H9 (cell line): ENCODE measurements at regions not wholly inside any gene's neighbourhood (a gene's known extent, or its start where the extent isn't known, plus 50 kb on each side); places are given as distances from the start of the nearest gene placed in this dataset.

Experiments used
- DNase-seq: peaks from one replicate; pipeline ENCODE4 v3.0.0-alpha.2; 2017
- H2AFZ ChIP-seq: one replicate; pipeline ENCODE4 v1.6.1; 2013; ENCODE audit warnings: mild to moderate bottlenecking, low read length, control low read depth, moderate library complexity
- H2AK5ac ChIP-seq: 2 replicates; pipeline ENCODE4 v1.6.1; 2013; ENCODE audit warnings: low read length, control low read depth, mixed read lengths; ENCODE audit not compliant: insufficient read length
- H2BK120ac ChIP-seq: one replicate; pipeline ENCODE4 v1.6.1; 2013; ENCODE audit warnings: low read depth, mild to moderate bottlenecking, low read length, control low read depth, inconsistent platforms; ENCODE audit not compliant: poor library complexity, severe bottlenecking
- H2BK12ac ChIP-seq: 2 replicates; pipeline ENCODE4 v1.6.1; 2013; ENCODE audit warnings: low read length, control low read depth, mixed read lengths, low read depth; ENCODE audit not compliant: insufficient read length
- H2BK15ac ChIP-seq: 2 replicates; pipeline ENCODE4 v1.6.1; 2013; ENCODE audit warnings: low read depth, low read length, control low read depth
- H2BK20ac ChIP-seq: one replicate; pipeline ENCODE4 v1.6.1; 2013; ENCODE audit warnings: low read depth, mild to moderate bottlenecking, low read length, control low read depth, inconsistent platforms; ENCODE audit not compliant: poor library complexity, severe bottlenecking
- H2BK5ac ChIP-seq: 2 replicates; pipeline ENCODE4 v1.6.1; 2013; ENCODE audit warnings: low read length, control low read depth, mixed read lengths; ENCODE audit not compliant: insufficient read length
- H3K14ac ChIP-seq: 2 replicates; pipeline ENCODE4 v1.6.1; 2013; ENCODE audit warnings: low read length, control low read depth; ENCODE audit not compliant: insufficient read depth
- H3K18ac ChIP-seq: 2 replicates; pipeline ENCODE4 v1.6.1; 2013; ENCODE audit warnings: low read depth, mild to moderate bottlenecking, mixed read lengths, low read length, control low read depth; ENCODE audit not compliant: insufficient read length
- H3K23ac ChIP-seq: 2 replicates; pipeline ENCODE4 v1.6.1; 2013; ENCODE audit warnings: low read length, control low read depth, mixed read lengths, low read depth; ENCODE audit not compliant: insufficient read length
- H3K23me2 ChIP-seq: 2 replicates; pipeline ENCODE4 v1.6.1; 2013; ENCODE audit warnings: low read depth, mild to moderate bottlenecking, mixed read lengths, low read length, control low read depth; ENCODE audit not compliant: insufficient read length, poor library complexity, severe bottlenecking
- H3K27ac ChIP-seq: 2 replicates; pipeline ENCODE4 v1.5.1; 2013; ENCODE audit warnings: low read length, control low read depth, mixed read lengths, low read depth; ENCODE audit not compliant: insufficient read length
- H3K27me3 ChIP-seq: 2 replicates; pipeline ENCODE4 v1.6.1; 2013; ENCODE audit warnings: low read length, control low read depth, inconsistent platforms; ENCODE audit not compliant: insufficient read depth
- H3K4ac ChIP-seq: 2 replicates; pipeline ENCODE4 v1.6.1; 2013; ENCODE audit warnings: low read depth, mild to moderate bottlenecking, control low read depth, inconsistent platforms, low read length, moderate library complexity
- H3K4me1 ChIP-seq: 2 replicates; pipeline ENCODE4 v1.6.1; 2013; ENCODE audit warnings: low read length, control low read depth, inconsistent platforms; ENCODE audit not compliant: insufficient read depth
- H3K4me2 ChIP-seq: 2 replicates; pipeline ENCODE4 v1.6.1; 2013; ENCODE audit warnings: low read length, control low read depth, mixed read lengths; ENCODE audit not compliant: insufficient read length, insufficient read depth
- H3K56ac ChIP-seq: 2 replicates; pipeline ENCODE4 v1.6.1; 2013; ENCODE audit warnings: low read depth, mild to moderate bottlenecking, mixed read lengths, low read length, control low read depth; ENCODE audit not compliant: insufficient read length
- H3K79me1 ChIP-seq: 2 replicates; pipeline ENCODE4 v1.6.1; 2013; ENCODE audit warnings: low read depth, mild to moderate bottlenecking, moderate library complexity, low read length, control low read depth, inconsistent platforms; ENCODE audit not compliant: insufficient read depth, poor library complexity, severe bottlenecking
- H3K79me2 ChIP-seq: 2 replicates; pipeline ENCODE4 v1.6.1; 2013; ENCODE audit warnings: low read length, control low read depth, inconsistent platforms; ENCODE audit not compliant: insufficient read depth
- H3K9ac ChIP-seq: 2 replicates; pipeline ENCODE4 v1.6.1; 2013; ENCODE audit warnings: low read length, control low read depth, mixed read lengths; ENCODE audit not compliant: insufficient read length; ENCODE audit errors: extremely low read depth
- H3K9me3 ChIP-seq: one replicate; pipeline ENCODE4 v1.6.1; 2013; ENCODE audit warnings: low read depth, low read length, inconsistent platforms; ENCODE audit not compliant: control insufficient read depth
- H3T11ph ChIP-seq: one replicate; pipeline ENCODE4 v1.6.1; 2013; ENCODE audit warnings: mild to moderate bottlenecking, low read length, control low read depth, inconsistent platforms
- H4K20me1 ChIP-seq: one replicate; pipeline ENCODE4 v1.6.1; 2013; ENCODE audit not compliant: control insufficient read depth, insufficient read length, insufficient read depth
- H4K5ac ChIP-seq: 2 replicates; pipeline ENCODE4 v1.6.1; 2013; ENCODE audit warnings: low read depth, mild to moderate bottlenecking, mixed read lengths, low read length, control low read depth; ENCODE audit not compliant: insufficient read length
- H4K8ac ChIP-seq: replicated peaks from 2 replicates; pipeline ENCODE4 v1.6.1; 2013; ENCODE audit warnings: low read length, control low read depth, mixed read lengths, low read depth; ENCODE audit not compliant: insufficient read length
- H4K91ac ChIP-seq: 2 replicates; pipeline ENCODE4 v1.6.1; 2013; ENCODE audit warnings: low read depth, mild to moderate bottlenecking, moderate library complexity, mixed read lengths, low read length, control low read depth; ENCODE audit not compliant: insufficient read length
- H3K27ac Mint-ChIP-seq, 3 experiments: 2 replicates in 2 of 3; 3 replicates in 1 of 3; pipeline ENCODE4 v1.8.0; 2020 to 2021; ENCODE audit warnings: mixed read lengths in 3 of 3, mild to moderate bottlenecking in 1 of 3, moderate library complexity in 1 of 3
- H3K27me3 Mint-ChIP-seq: 2 replicates; pipeline ENCODE4 v1.8.0; 2021; ENCODE audit warnings: low read depth, mild to moderate bottlenecking, moderate library complexity, mixed read lengths
- H3K36me3 Mint-ChIP-seq, 3 experiments: 2 replicates in 2 of 3; 3 replicates in 1 of 3; pipeline ENCODE4 v1.8.0; 2020 to 2021; ENCODE audit warnings: low read depth in 3 of 3, mixed read lengths in 3 of 3; ENCODE audit not compliant: insufficient read depth in 1 of 3
- H3K4me1 Mint-ChIP-seq, 2 experiments: 2 replicates each; pipeline ENCODE4 v1.8.0; 2020; ENCODE audit warnings: mixed read lengths in 2 of 2
- H3K4me3 Mint-ChIP-seq, 2 experiments: 2 replicates in 1 of 2; 3 replicates in 1 of 2; pipeline ENCODE4 v1.8.0; 2020 to 2021; ENCODE audit warnings: mild to moderate bottlenecking in 2 of 2, mixed read lengths in 2 of 2, moderate library complexity in 1 of 2
- H3K9me3 Mint-ChIP-seq, 2 experiments: 2 replicates in 1 of 2; 3 replicates in 1 of 2; pipeline ENCODE4 v1.8.0; 2020; ENCODE audit warnings: mild to moderate bottlenecking in 2 of 2, mixed read lengths in 2 of 2, moderate library complexity in 1 of 2
- CTCF ChIP-seq: fragments of 200-600 bp; sonication (generic); conservative IDR thresholded peaks from 3 replicates; pipeline ENCODE4 v1.8.0; 2021; ENCODE audit warnings: antibody characterized with exemption, mild to moderate bottlenecking
- WGBS: extraction: QIAGEN DNeasy Blood & Tissue Kit; methylation state at CpG from one replicate; pipeline ENCODE4 v1.1.7; 2013; ENCODE audit warnings: missing lambda C conversion rate, low lambda C conversion rate, mixed read lengths; ENCODE audit not compliant: insufficient read length; ENCODE audit errors: extremely low coverage; 5-methylcytosine and 5-hydroxymethylcytosine counted together

DNA sequence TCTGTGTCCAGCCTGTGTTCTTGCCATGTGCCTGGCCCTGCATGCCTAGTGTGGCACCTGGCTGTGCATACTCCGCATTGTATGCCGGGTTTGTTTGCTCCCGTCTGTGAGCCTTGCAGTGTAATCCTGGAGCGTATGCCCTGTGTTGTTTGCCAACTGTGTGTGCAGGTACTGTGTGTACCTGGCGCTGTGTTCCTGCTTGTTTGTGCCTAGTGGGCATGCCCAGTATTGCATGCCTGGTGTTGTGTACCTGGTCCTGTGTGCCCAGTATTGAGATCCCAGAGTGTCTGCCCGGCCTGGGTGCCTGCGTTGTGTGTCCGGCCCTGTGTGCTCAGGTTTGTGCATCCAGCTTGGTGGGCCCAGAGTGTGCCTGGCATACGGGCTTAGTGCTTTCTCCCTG lies 54.5 kb upstream of the CHRNA7 start:
- no peaks in the 10 kb centered on the region for H4K20me1 ChIP-seq
- H3K79me2 ChIP-seq, result no peaks in the 10 kb centered on the region
- Mint-ChIP-seq H3K36me3 (no peaks in the 10 kb centered on the region), H3K4me3 (no peak overlapping the region), H3K9me3 (no peaks in the 10 kb centered on the region), H3K27me3 (peaks cover 25% of the 10 kb centered on the region), H3K27ac (no peak overlapping the region), H3K4me1 (peaks cover 17% of the 10 kb centered on the region in 2 experiments)
- no peaks in the 10 kb centered on the region for H3K27me3 ChIP-seq
- H3K9ac ChIP-seq, result no peak overlapping the region
- H3K79me1 ChIP-seq, result no peaks in the 10 kb centered on the region
- H3K14ac ChIP-seq, result no peak overlapping the region
- no peaks in the 10 kb centered on the region; the same call in 1 of the 2 replicates for H3K4me1 ChIP-seq
- H2BK20ac ChIP-seq, result no peak overlapping the region
- no peak overlapping the region for H3K4ac ChIP-seq
- H4K8ac ChIP-seq, result no peak overlapping the region
- no CpG with 5 or more reads among the region's 9 CpGs for WGBS
- H2BK5ac ChIP-seq, result no peak overlapping the region
- no peak overlapping the region for H3T11ph ChIP-seq
- H2BK120ac ChIP-seq, result no peak overlapping the region
- no peak overlapping the region for H4K5ac ChIP-seq
- no peak overlapping the region for H3K56ac ChIP-seq
- H3K27ac ChIP-seq, result no peak overlapping the region
- H3K9me3 ChIP-seq, result no peaks in the 10 kb centered on the region
- H3K18ac ChIP-seq, result no peak overlapping the region
- H3K23me2 ChIP-seq, result peaks cover 6% of the 10 kb centered on the region
- TF ChIP-seq CTCF, result peak; percentile 41; the same call in 2 of the 3 replicates
- H2BK15ac ChIP-seq, result no peak overlapping the region
- peak overlapping the region; percentile 38 for H3K4me2 ChIP-seq
- no peak for DNase-seq
- H2AFZ ChIP-seq, result no peak overlapping the region
- no peak overlapping the region for H3K23ac ChIP-seq
- no peak overlapping the region for H2BK12ac ChIP-seq
- no peak overlapping the region for H2AK5ac ChIP-seq
- no peak overlapping the region for H4K91ac ChIP-seq
